ENCODE measurements at regions not wholly inside any gene's neighbourhood (a gene's known extent, or its start where the extent isn't known, plus 50 kb on each side); places are given as distances from the start of the nearest gene placed in this dataset.

DNA sequence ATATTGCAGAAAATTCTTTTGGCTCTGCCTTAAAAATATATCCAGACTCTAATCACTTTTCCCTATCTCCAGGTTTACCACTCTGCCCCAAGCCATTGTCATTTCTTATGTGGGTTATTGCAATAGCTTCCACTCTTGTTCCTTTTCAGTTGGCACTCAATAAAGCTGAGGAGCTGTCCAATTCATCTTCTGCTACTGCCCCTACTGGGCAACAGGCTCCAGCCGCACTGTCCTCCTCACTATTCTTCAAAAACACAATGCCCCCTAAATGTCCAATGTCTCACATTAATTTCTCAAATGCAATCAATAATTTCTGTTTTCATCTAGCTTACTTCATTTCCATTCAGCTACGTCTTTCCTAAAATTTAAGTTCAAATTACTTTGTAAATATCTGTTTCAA is 1262.5 kb upstream of the CDH2 start:
- WGBS, 2 experiments = 92 to 94% methylated on average over 2 of the region's 2 CpGs
- no peak overlapping the region for H3K27ac ChIP-seq (ENCODE audit: insufficient read depth, low read depth, low read length, poor library complexity, severe bottlenecking)
- H3K36me3 ChIP-seq (ENCODE audit: control insufficient read depth, insufficient read depth, low read length) = no peaks in the 10 kb centered on the region
- no peak overlapping the region for H3K4me3 ChIP-seq (ENCODE audit: insufficient read depth, low read depth, low read length)
- H3K4me1 ChIP-seq (ENCODE audit: control insufficient read depth, insufficient read depth, low read length) = no peaks in the 10 kb centered on the region
- H3K27me3 ChIP-seq (ENCODE audit: control insufficient read depth, insufficient read depth, low read length, poor library complexity, severe bottlenecking) = no peaks in the 10 kb centered on the region
- H3K9me3 ChIP-seq (ENCODE audit: control insufficient read depth, low read length) = no peaks in the 10 kb centered on the region

- Histone ChIP-seq H3K27me3 (ENCODE audit: control insufficient read depth, insufficient read depth, low read length, poor library complexity, severe bottlenecking) (no peaks in the 10 kb centered on the region), H3K27ac (ENCODE audit: insufficient read depth, low read depth, low read length, poor library complexity, severe bottlenecking) (no peak overlapping the region), H3K4me3 (ENCODE audit: insufficient read depth, low read depth, low read length) (no peak overlapping the region), H3K9me3 (ENCODE audit: control insufficient read depth, low read length) (no peaks in the 10 kb centered on the region), H3K36me3 (ENCODE audit: control insufficient read depth, insufficient read depth, low read length) (no peaks in the 10 kb centered on the region), H3K4me1 (ENCODE audit: control insufficient read depth, insufficient read depth, low read length) (no peaks in the 10 kb centered on the region)
- 75% methylated on average over 2 of the region's 2 CpGs; no CpG with 5 or more reads in 1 of the 2 experiments for WGBS, 2 experiments
Measured at GRCh38 chr18:29436459-29436858, 1259.5 kb upstream of the CDH2 start.

DNA sequence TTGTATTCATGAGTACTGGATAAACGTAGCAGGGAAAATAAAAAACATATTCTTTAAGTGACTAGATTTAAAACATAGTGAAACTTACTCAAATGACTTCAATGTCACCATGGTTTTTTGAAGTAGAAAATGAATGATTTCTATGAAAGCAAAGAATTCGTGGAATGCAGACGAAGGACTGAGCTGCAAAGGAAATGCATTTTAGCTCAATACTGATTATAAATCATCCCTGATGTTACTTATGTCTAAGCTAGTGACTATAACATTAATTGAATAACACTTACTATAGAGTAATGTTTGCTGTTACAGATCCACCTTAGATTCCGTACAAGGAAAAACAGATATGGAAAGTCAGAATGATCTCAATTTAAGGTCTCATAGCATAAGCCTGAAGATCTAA is 1257.7 kb upstream of the CDH2 start:
- H3K27ac ChIP-seq (ENCODE audit: insufficient read depth, low read depth, low read length, poor library complexity, severe bottlenecking) = no peak overlapping the region
- H3K9me3 ChIP-seq (ENCODE audit: control insufficient read depth, low read length) = no peaks in the 10 kb centered on the region
- 88% methylated on average over 4 of the region's 4 CpGs; no CpG with 5 or more reads in 1 of the 2 experiments for WGBS, 2 experiments
- no peaks in the 10 kb centered on the region for H3K4me1 ChIP-seq (ENCODE audit: control insufficient read depth, insufficient read depth, low read length)
- H3K36me3 ChIP-seq (ENCODE audit: control insufficient read depth, insufficient read depth, low read length) = no peaks in the 10 kb centered on the region
- H3K27me3 ChIP-seq (ENCODE audit: control insufficient read depth, insufficient read depth, low read length, poor library complexity, severe bottlenecking) = no peaks in the 10 kb centered on the region
- no peak overlapping the region for H3K4me3 ChIP-seq (ENCODE audit: insufficient read depth, low read depth, low read length)

- Histone ChIP-seq H3K9me3 (ENCODE audit: control insufficient read depth, low read length) (no peaks in the 10 kb centered on the region), H3K36me3 (ENCODE audit: control insufficient read depth, insufficient read depth, low read length) (no peaks in the 10 kb centered on the region), H3K4me1 (ENCODE audit: control insufficient read depth, insufficient read depth, low read length) (no peaks in the 10 kb centered on the region), H3K27ac (ENCODE audit: insufficient read depth, low read depth, low read length, poor library complexity, severe bottlenecking) (no peak overlapping the region), H3K4me3 (ENCODE audit: insufficient read depth, low read depth, low read length) (no peak overlapping the region), H3K27me3 (ENCODE audit: control insufficient read depth, insufficient read depth, low read length, poor library complexity, severe bottlenecking) (no peaks in the 10 kb centered on the region)
Measured at GRCh38 chr18:29430416-29430815, 1253.5 kb upstream of the CDH2 start.

DNA sequence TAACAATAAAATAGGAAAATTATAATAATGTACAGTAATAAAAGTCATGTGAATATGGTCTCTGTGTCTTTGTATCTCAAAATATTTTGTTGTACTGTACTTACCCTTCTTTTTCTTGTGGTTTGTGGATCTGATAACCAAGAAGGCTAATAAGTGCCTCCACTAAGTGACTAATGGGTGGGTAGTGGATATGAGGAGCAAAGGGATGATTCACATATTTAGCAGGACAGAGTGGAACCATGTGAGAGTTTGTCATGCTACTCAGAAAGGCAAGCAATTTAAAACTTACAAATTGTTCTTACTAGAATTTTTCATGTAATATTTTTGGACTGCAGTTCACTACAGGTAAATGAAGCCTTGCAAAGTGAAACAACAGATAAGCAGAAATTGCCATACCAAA is 1241.2 kb upstream of the CDH2 start:
- Histone ChIP-seq H3K9me3 (ENCODE audit: control insufficient read depth, low read length) (no peaks in the 10 kb centered on the region), H3K36me3 (ENCODE audit: control insufficient read depth, insufficient read depth, low read length) (no peaks in the 10 kb centered on the region), H3K27ac (ENCODE audit: insufficient read depth, low read depth, low read length, poor library complexity, severe bottlenecking) (no peak overlapping the region), H3K4me3 (ENCODE audit: insufficient read depth, low read depth, low read length) (no peak overlapping the region), H3K4me1 (ENCODE audit: control insufficient read depth, insufficient read depth, low read length) (no peaks in the 10 kb centered on the region), H3K27me3 (ENCODE audit: control insufficient read depth, insufficient read depth, low read length, poor library complexity, severe bottlenecking) (no peaks in the 10 kb centered on the region)

DNA sequence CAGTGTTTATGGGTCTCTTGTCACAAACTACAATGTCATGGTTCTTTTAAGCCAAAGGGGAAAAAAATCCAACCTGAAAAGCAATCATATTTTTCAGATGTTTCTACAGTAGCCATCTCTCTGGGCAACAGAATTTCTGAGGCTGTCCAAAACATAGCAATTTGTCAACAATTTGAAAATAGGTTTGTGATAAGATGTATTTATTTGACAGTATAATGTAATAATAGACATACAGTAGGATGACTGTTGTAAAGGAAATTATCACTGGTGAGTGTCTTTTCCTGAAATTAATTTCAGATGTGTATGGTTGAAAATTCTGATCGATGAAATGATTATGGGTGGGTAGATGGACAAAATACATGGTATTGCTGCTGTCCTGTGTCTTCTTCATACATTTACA is 1230.1 kb upstream of the CDH2 start:
- no peak overlapping the region for H3K4me3 ChIP-seq (ENCODE audit: insufficient read depth, low read depth, low read length)
- 93% methylated on average over 1 of the region's 1 CpG; no CpG with 5 or more reads in 1 of the 2 experiments for WGBS, 2 experiments

GRCh38 chr18:29397536-29397935 is 1220.6 kb upstream of the CDH2 start:
- Histone ChIP-seq H3K4me1 (ENCODE audit: control insufficient read depth, insufficient read depth, low read length) (no peaks in the 10 kb centered on the region), H3K27me3 (ENCODE audit: control insufficient read depth, insufficient read depth, low read length, poor library complexity, severe bottlenecking) (no peaks in the 10 kb centered on the region), H3K9me3 (ENCODE audit: control insufficient read depth, low read length) (no peaks in the 10 kb centered on the region), H3K4me3 (ENCODE audit: insufficient read depth, low read depth, low read length) (no peak overlapping the region), H3K36me3 (ENCODE audit: control insufficient read depth, insufficient read depth, low read length) (no peaks in the 10 kb centered on the region), H3K27ac (ENCODE audit: insufficient read depth, low read depth, low read length, poor library complexity, severe bottlenecking) (no peak overlapping the region)
- 86 to 100% methylated on average over 1 of the region's 1 CpG for WGBS, 2 experiments

More for the DNA sequence above, 1230.1 kb upstream of the CDH2 start:
- no peak overlapping the region for H3K27ac ChIP-seq (ENCODE audit: insufficient read depth, low read depth, low read length, poor library complexity, severe bottlenecking)
- H3K4me1 ChIP-seq (ENCODE audit: control insufficient read depth, insufficient read depth, low read length) = no peaks in the 10 kb centered on the region
- H3K36me3 ChIP-seq (ENCODE audit: control insufficient read depth, insufficient read depth, low read length) = no peaks in the 10 kb centered on the region
- H3K27me3 ChIP-seq (ENCODE audit: control insufficient read depth, insufficient read depth, low read length, poor library complexity, severe bottlenecking) = no peaks in the 10 kb centered on the region
- no peaks in the 10 kb centered on the region for H3K9me3 ChIP-seq (ENCODE audit: control insufficient read depth, low read length)

- no peaks in the 10 kb centered on the region for H3K27me3 ChIP-seq (ENCODE audit: control insufficient read depth, insufficient read depth, low read length, poor library complexity, severe bottlenecking)
- no peaks in the 10 kb centered on the region for H3K4me1 ChIP-seq (ENCODE audit: control insufficient read depth, insufficient read depth, low read length)
- H3K4me3 ChIP-seq (ENCODE audit: insufficient read depth, low read depth, low read length) = no peak overlapping the region
- no peak overlapping the region for H3K27ac ChIP-seq (ENCODE audit: insufficient read depth, low read depth, low read length, poor library complexity, severe bottlenecking)
- WGBS, 2 experiments = 86 to 96% methylated on average over 4 of the region's 5 CpGs
- no peaks in the 10 kb centered on the region for H3K36me3 ChIP-seq (ENCODE audit: control insufficient read depth, insufficient read depth, low read length)
- no peaks in the 10 kb centered on the region for H3K9me3 ChIP-seq (ENCODE audit: control insufficient read depth, low read length)
Measured at GRCh38 chr18:29383311-29384273, 1206.7 kb upstream of the CDH2 start.

- Histone ChIP-seq H3K4me1 (ENCODE audit: control insufficient read depth, insufficient read depth, low read length) (no peaks in the 10 kb centered on the region), H3K4me3 (ENCODE audit: insufficient read depth, low read depth, low read length) (no peak overlapping the region), H3K27me3 (ENCODE audit: control insufficient read depth, insufficient read depth, low read length, poor library complexity, severe bottlenecking) (no peaks in the 10 kb centered on the region), H3K27ac (ENCODE audit: insufficient read depth, low read depth, low read length, poor library complexity, severe bottlenecking) (no peak overlapping the region), H3K36me3 (ENCODE audit: control insufficient read depth, insufficient read depth, low read length) (no peaks in the 10 kb centered on the region), H3K9me3 (ENCODE audit: control insufficient read depth, low read length) (no peaks in the 10 kb centered on the region)
- 89 to 91% methylated on average over 3 of the region's 3 CpGs for WGBS, 2 experiments
Measured at GRCh38 chr18:29378651-29379136, 1201.8 kb upstream of the CDH2 start.

- no peak overlapping the region for H3K27ac ChIP-seq (ENCODE audit: insufficient read depth, low read depth, low read length, poor library complexity, severe bottlenecking)
- H3K27me3 ChIP-seq (ENCODE audit: control insufficient read depth, insufficient read depth, low read length, poor library complexity, severe bottlenecking) = no peaks in the 10 kb centered on the region
- no peaks in the 10 kb centered on the region for H3K9me3 ChIP-seq (ENCODE audit: control insufficient read depth, low read length)
- no peaks in the 10 kb centered on the region for H3K4me1 ChIP-seq (ENCODE audit: control insufficient read depth, insufficient read depth, low read length)
- no peak overlapping the region for H3K4me3 ChIP-seq (ENCODE audit: insufficient read depth, low read depth, low read length)
- H3K36me3 ChIP-seq (ENCODE audit: control insufficient read depth, insufficient read depth, low read length) = no peaks in the 10 kb centered on the region
- no CpG with 5 or more reads among the region's 1 CpG for WGBS, 2 experiments
Measured at GRCh38 chr18:29377346-29377745, 1200.4 kb upstream of the CDH2 start.
